GM10266 (cell line): ENCODE measurements at regions not wholly inside any gene's neighbourhood (a gene's known extent, or its start where the extent isn't known, plus 50 kb on each side); places are given as distances from the start of the nearest gene placed in this dataset.

Experiments used
- DNase-seq: peaks from one replicate; pipeline ENCODE4 v3.0.0; 2012; ENCODE audit errors: extremely low spot score
- TF ChIP-seq, protein P1 (sequence below): IDR thresholded peaks from 2 replicates; pipeline ENCODE4 v1.5.1; 2012; ENCODE audit warnings: mild to moderate bottlenecking, low read depth; ENCODE audit not compliant: control insufficient read depth, insufficient read depth; ENCODE audit errors: missing control alignments

DNA sequence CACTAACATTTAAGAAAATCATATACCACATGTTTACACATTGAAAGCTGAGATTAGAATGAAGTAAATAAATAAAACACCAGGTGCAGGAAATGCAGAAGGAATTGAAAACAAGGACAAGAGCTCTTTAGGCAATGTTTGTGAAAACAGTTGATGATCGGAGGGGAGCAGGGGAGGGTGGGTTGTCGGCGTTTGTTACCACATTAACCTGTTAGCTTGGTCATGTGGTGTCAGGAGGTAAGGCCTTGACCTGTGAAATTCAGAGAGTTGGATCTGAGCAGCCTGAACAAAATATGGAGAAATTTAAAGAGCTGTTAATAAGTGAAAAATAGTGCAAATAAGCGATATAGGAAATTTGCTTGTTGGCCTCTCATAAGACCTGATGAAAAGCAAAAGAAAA lies 759.9 kb downstream of the PDHA2 start:
- TF ChIP-seq, protein P1, sequence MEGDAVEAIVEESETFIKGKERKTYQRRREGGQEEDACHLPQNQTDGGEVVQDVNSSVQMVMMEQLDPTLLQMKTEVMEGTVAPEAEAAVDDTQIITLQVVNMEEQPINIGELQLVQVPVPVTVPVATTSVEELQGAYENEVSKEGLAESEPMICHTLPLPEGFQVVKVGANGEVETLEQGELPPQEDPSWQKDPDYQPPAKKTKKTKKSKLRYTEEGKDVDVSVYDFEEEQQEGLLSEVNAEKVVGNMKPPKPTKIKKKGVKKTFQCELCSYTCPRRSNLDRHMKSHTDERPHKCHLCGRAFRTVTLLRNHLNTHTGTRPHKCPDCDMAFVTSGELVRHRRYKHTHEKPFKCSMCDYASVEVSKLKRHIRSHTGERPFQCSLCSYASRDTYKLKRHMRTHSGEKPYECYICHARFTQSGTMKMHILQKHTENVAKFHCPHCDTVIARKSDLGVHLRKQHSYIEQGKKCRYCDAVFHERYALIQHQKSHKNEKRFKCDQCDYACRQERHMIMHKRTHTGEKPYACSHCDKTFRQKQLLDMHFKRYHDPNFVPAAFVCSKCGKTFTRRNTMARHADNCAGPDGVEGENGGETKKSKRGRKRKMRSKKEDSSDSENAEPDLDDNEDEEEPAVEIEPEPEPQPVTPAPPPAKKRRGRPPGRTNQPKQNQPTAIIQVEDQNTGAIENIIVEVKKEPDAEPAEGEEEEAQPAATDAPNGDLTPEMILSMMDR: no peak

DNA sequence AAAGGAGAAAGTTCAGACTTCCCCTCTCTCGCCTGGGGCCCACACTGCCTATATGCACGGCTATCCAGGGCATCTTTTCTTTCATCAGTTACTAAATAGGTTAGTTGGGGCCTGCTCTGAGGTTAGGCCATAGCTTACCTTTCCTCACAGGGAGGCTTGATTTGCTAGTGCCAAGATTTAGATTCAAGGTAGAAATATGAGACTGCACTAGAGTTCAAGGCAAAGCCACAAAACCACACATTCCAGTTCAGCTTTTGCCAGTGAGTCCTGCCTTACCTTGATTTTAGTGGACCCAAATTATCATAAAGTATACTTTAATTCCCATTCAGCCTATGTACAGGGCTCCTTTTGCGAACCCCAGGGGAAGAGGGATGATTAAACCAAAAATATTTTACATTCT lies 762.8 kb downstream of the PDHA2 start:
- DNase-seq: no peak
- TF ChIP-seq, protein P1: no peak

More for the DNA sequence above, 759.9 kb downstream of the PDHA2 start:
- DNase-seq: no peak

DNA sequence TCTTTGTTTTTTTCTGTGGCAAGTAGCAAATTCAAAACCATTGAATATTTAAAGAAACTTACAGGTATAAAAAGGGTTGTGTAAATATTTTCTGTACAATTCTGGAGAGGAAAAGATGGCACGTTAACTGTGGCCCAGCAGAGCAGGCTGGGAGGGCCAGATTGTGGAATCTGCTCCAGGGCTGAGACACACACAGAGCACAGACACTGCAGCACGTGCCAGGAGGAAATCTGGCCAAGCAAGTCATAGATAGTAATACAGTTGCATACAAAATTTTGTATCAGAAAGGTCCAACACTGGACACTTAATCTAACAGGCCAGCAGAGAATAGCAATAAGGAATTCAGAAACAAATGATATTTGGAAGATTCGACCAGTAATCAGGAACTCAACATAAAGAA lies 763.7 kb downstream of the PDHA2 start:
- no peak for DNase-seq
- TF ChIP-seq, protein P1: no peak

DNA sequence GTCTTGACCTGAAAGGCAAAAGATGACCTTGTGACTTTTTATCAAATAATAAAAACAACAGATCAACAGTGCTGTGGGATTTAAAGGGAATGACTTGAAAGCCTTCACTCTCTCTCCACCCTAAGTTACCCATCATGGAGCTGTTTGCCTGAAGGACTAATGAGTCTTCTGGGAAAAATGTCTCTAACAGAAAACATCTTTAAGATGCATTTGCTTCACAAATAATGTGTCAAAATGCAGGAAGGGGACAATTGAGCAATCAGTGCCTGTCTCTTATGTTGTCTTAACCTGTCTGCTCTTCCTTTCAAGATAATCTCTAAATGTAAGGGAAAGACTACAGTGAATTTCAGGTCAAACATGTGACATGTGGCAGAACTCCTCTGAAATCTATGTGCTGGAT lies 766.6 kb downstream of the PDHA2 start:
- no peak for DNase-seq
- TF ChIP-seq, protein P1: no peak

DNA sequence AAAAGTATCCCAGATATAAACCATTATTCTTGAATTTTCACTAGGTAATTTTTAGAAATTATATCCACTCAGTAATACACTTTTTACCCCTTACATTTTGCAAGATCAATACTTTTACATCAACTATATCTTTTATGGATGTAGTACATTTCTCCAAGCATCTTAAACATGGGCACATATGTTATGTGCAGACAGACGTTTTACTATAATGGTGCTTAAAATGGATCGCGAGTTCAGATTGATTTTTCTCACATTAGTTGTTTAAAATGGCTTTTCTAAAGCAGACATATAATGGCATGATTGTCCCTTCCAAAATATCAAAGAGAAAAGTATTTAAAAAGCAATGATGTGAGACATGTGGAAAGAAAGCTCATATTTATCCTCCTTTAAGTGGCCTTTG lies 786.1 kb downstream of the PDHA2 start:
- TF ChIP-seq, protein P1: no peak
- no peak for DNase-seq

DNA sequence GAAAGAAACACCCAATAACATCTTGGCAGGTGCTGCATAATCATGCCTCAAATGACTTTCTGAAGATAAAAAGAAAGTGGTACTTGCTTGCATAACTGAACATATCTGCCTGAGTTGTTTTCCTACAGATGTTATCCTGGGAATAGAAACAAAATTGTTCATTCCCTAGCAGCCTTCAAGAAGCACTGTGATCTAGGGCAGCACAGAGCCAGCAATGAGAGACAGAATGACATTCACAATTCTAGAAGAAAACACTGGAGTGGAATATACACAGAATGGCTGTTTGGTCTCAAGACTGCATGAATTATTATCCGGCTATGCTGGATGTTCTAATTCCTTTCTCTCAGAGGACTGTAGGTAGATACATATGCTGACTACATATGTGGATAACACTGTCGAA lies 790.9 kb downstream of the PDHA2 start:
- no peak for DNase-seq
- TF ChIP-seq, protein P1: no peak

DNA sequence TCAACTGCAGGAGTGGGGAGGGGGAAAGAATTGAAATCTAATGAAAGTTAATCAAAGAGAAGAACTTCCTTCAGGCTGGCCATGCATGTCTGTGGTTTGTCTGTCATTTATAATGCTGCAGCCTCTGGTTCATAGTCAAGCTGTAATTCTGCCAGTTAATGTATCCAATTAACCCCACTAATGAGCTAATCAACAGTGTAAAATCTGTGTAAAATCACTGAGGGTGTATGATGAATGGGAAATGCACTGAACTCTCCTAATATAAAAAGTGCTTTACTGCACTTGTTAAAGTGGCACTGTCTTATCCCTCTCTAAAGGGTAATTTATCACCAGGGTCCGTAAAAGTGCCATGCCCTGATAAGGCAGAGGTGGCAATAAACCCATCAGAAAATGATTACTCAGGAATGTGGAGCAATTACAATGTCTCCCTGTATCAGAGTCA lies 798.1 kb downstream of the PDHA2 start:
- TF ChIP-seq, protein P1: no peak
- no peak for DNase-seq
